GM18868 (cell line): ENCODE measurements at regions not wholly inside any gene's neighbourhood (a gene's known extent, or its start where the extent isn't known, plus 50 kb on each side); places are given as distances from the start of the nearest gene placed in this dataset.

ENCODE experiments used
- ATAC-seq: cut with Tn5 transposase; IDR thresholded peaks from one replicate; pipeline ENCODE4 v1.9.1; 2021; ENCODE audit warnings: mild to moderate bottlenecking, moderate library complexity; ENCODE audit not compliant: unreplicated experiment

DNA sequence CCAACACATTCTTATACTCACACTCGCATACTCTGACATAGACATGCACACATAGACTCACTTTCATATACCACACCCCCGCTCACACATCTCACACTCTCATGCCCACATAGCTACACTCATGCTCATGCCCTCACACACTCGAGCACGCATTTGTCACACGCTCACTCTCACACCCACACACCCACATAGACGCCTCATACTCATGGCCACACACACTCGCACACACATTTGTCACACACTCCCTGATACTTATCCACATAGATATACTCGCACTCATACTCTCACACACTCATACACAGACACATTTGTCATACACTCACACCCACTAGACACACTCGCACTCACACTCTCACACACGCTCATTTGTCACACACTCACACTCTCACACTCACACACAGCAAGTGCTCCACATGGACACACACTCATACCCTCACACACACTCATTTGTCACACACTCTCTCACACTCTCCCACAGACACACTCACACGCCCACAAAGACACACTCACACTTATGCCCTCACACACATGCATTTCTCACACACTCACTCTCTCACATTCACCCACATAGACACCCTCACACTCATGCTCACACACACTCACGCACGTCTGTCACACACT, 50.9 kb downstream of the TNP1 start:
- no peak for ATAC-seq

DNA sequence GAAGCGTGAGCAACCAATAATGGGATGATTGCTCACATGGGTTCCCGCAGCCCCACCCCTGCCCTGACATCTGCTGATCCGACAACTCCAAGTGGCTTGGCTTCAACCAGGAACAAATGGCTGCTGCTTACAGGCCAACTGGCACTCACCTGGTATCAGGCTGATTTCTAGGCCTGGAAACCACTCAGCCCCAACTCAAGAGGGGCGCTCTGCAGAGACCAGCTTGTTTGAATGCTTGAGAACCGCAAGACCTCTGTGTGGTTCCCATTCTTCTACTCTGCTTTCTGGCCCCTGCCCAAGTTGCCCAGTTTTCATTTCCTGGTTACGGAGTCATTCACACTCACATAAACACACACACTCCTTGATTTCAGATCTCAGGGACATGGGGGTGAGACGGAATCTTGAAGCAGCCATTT, 52.0 kb downstream of the TNP1 start:
- ATAC-seq, result no peak

DNA sequence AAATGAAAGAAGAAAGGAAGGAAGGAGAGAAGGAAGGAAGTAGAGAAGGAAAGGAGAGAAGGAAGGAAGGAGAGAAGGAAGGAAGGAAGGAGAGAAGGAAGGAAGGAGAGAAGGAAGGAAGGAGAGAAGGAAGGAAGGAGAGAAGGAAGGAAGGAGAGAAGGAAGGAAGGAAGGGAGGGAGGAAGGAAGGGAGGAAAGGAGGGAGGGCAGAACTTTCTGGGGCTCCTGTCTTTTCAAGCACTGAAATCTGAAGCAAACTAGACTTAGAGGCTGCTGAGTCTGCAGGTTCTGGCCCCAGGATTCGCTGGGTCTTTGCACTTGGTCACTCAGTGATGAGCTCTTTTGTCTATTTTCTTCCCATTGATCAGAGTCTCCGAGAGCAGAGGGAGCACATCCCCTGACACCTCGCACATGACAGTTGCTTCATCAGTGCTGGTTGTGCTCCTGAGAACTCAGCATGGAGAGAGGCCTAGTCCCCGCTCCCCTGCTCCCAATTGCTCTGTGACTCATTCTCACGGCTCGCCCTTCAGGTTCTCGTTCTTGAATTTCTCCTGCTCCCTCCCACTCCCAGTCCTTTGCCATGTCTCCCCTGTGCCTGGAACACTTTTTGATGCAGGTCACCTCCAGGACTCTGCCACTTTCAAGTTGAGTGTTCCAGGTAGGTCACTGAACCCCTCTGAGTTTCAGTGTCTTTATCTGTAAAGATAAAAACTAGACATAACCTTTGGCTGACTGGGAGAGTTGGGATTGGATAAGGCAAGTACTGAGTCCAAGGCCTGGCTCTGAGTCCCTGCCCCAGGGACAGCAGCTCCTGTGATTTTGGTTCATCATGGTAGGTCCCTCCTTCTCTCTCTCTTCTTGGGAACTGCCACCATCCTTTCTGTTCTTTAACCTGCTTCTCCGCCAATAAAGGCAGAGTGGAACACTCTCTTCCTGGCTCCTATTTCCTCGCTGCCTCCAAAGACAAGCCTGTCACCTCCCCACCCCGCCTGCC, 55.2 kb downstream of the TNP1 start:
- no peak for ATAC-seq

DNA sequence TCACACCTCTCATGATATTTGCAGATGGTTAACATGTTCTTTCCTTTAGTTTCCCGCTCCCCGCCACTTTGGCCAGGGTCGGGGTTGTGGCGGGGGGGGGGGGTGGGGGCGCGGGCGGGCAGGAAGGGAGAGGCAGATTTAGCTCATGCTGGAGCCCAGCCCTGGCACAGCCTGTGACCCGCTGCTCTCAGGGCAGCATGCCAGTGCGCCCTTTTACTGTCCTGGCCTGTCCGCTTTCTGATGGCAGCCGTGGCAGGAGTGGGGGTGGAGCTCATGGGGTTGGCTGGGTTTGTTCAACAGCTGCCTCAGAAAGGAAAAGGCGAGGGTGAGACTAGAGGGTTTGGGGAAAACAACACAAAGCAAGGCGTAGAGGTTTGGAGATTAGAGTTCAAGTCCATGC, 56.1 kb downstream of the TNP1 start:
- ATAC-seq, result no peak

DNA sequence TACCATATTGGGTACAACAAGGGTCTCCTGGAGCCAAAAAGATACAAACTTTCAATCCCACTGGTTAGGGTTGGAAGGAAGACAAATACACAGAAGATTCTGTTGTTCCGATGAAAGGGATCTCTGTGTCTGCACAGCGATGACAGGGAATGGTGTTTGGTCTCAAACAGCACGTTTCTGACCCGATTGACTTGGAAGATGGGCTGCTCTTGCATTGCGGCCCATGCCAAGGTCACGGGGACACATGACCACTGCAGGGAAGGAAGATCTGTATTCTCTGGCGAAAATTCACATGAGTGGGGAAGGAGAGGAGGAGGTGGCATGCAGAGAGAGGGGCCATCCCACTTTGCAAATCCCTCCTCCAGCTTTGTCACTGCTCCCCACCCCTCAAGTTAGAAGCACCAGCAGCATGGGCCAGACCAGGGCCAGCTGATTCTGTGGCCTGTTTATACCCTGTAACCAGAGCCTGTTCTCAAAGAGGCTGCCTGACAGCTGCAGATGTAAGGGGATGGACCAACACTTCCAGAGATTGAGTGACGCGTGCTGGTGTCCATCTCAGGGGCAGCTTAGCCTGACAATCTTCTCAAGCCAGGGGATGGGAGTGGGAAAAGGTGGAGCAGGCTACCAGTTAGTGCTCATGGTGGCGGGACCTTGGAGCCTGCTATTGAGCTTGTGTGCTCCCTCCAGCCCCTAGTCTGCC, 57.2 kb downstream of the TNP1 start:
- no peak for ATAC-seq

DNA sequence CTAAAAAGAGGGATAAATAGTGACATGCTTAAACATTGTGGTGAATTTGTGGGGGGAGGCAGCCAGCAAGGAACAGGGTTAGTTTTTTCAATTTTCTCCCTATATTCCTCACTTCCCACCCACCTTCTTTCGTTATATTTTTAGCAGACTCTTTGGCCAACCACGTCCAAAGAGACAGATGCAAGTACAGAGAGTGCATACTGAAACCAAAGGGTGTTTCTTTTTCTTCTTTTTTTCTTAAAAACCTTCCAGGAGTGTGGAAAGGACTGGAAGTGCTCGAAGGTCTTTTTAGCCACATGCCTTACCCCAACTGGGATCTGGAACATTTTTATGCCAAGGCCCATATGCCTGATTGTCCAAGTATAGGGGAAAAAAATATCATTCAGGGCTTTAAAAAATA, 59.0 kb downstream of the TNP1 start:
- no peak for ATAC-seq

DNA sequence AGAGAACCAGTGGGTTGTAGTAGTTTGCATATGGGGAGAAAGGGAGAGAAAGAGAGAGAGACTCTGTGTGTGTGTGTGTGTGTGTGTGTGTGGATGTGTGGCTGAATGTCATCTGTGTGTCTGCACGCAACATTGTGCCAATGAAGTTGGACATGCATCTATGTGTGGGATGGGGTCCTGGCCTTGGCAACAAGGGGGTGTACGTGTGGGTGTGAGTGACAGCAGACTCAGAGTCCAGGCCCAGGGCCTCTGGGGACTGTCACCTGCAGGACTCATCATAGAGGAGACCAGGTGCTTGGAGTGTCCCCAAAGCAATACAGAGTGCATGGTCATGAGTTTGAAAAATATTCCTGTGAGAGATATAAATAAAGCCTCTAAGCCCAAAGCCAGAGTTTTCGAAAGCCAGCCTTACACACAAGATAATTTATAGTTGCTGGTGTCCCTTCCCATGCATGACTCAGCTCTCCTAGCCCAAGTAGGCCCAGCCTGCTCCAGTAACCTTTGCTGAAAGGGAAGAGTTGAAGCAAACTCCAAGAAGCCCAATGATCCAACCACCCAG, 59.9 kb downstream of the TNP1 start:
- ATAC-seq, result no peak

DNA sequence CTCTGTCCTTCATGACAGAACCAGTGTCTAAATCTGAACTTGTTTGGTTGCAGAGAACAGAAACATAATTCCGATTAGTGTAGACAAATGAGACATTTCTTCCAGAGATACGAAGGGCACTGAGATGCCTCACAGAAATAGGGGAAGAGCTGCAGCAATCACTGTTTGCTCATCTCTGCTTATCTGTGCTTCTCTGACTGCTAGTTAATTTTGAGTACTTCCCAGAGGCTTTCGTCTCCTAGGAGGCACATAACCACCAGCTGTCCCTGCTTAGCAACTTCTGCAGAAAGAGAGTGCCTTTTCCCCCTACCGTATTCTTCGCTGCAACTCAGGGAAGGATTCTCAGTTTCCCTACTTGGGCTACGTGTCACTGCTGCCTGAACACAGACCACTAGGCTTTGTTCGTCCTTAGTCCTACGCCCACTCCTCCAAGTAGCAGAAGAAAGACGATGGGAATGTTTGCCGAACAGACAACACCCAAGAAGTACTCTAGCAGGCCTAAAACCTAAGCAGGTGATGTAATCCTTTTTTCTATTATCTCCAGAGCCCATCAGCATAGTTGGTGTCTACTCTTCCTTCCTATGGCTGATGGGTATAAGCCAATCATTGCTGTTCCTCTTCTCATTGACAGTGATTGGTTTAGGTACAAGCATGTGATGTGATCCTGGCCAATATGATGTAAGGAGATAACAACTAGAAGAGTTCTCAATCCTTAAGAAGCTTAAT, 63.6 kb downstream of the TNP1 start:
- no peak for ATAC-seq

DNA sequence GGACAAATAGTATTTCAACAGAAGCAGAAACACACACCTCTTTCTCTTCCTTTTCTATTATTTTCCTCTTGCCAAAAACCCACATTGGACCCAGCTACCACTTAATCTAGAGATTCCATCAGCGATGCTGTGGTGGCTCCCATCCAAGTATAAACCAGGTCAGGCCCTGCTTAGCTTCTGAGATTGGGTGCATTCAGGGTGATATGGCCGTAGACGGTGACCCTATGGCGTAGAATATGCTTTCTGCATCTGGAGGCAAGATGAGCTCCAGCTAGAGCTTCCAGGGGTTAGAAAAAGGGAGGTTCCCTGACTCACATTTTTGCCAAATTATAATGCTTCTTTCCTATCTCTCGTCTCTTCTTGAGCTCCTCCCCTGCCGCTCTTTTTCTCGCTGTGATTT, 66.5 kb downstream of the TNP1 start:
- ATAC-seq, result no peak

DNA sequence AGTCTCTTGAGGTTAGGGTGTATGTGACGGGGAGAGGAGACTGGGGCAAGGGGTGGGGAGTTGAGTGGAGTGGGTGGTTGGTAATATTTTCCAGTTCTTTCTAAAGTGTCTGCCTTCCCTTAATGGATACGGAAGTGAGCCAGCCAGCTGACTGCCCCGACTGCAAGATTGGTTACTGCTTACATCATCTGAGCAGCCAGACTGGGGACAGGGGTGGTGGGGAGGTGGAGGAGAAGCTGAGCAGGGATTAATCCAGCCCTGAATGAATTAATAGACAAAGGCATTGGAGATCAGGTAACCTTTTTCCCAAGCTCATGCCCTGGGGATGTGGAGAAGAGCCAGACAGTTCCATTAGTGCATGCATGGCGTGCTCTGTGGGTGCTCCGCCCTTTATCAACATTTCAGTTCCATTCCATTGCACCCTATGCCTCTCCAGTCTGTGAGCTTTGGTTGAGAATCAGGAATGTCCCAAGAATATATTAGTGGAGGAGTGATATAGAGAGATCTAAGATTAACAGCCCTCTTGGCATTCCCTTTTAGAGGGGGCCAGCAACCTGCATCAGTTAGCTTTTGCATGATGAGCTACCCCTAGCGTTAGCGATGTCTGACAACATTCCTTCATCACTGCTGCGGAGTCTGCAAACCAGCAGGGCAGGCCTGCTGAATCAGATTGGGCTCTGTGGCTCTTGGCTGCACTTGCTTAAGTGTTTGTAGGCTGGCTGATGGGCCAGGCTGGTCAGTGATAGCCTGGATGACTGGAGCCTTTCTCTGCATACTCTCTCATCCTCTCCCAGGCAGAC, 67.4 kb downstream of the TNP1 start:
- no peak for ATAC-seq

DNA sequence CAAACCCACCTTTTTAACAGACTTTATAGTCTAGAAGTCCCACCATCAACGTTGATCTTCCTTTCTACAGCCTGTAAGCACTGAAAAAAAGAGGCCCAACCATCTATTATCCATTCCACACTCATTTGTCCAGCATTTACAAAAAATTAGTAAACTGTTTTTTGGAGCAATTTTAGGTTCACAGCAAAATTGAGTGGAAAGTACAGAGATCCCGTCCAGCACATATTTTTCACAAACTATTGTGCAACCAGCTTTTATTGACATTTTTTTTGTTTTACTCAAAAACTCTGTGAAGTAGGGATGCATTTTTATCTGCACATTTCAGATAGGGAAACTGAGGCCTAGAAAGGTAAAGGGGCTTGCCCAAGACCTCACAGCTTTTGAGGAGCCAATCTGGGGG, 68.6 kb downstream of the TNP1 start:
- no peak for ATAC-seq

DNA sequence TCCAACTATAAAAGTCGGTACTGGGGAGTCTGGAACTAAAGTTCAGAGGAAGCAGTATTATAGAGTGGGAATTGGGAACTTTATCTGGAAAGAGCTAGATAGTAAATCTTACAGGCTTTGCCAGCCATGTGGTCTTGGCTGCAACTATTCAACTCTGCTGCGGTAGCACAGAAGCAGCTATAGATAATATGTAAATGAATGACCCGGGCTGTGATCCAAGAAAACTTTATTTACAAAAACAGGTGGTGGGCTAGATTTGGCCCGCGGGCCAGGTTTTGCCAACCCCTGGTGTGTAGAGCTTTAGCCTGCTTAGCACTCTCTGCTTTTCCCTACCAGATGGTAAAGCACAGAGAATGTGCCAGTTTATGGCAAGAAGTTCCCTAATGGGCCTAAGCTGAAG, 70.8 kb downstream of the TNP1 start:
- ATAC-seq, result no peak

DNA sequence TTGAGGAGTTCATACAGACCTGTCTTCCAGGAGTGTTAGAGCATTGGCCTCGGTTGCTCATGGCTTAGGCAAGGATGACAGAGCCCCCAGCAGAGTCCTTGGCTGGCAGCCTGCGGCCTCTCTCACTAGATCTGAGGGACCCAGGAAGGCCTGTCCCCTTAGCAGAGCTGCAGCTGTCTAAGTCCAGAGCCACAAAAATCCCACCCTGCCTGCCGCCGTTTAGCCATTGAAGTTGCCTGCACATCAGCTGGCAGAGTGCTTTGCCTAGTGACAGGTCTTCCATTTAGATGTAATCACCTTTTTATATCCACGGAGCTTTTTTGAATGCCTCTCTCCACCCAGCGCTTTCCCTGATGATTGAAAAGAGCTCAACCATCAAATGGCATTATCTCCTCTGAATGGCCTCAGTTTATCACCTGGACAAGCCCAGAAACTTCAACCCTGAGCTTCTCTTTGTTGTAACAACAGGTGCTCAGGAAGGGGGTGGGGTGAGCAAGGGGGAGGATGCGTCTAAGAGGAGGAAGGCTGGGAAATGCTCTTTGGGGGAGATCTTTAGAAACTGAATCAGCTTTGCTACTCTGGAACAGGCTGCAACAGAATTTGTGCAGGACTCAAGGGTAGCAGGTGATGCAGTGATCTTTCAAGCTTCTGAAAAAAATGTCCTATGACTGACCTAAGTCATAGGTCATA, 71.9 kb downstream of the TNP1 start:
- no peak for ATAC-seq

DNA sequence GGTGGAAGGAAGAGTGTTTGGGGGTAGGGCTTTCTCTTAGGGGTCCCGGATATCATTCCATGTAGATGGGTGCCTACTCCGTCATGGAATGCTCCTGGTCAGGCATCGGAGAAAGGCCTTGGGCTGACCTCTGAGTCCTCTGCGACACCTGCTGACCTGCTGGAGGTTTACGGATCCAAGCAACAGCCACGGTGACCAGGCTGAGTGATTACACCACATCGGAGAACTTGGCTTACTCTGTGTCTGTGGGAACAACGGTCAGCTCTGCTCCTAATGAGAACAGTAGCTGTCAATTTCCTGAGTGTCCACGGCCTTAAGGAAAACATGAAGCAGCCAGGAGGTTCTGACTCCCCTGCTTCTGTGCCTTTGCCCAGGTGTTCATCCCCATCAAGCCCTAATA, 73.2 kb downstream of the TNP1 start:
- ATAC-seq, result no peak

DNA sequence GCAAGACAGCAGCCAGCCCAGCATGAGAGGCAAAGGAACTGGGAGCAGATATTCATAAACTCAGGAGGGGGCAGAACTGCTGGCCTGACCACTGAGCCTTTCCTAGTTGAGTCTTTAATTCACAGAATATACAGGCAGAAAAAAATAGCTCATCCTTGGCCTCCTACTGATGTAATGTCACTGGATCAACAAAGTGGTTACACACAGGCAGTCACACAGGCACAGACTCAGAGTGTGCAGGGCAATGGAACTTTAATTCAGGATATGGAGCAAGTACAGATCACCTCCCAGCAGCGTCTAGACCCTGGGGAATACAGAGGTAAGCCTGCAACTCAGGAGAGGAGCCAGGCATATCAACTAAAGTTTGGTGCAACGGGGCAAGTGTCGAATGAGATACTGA, 75.4 kb downstream of the TNP1 start:
- ATAC-seq, result no peak

DNA sequence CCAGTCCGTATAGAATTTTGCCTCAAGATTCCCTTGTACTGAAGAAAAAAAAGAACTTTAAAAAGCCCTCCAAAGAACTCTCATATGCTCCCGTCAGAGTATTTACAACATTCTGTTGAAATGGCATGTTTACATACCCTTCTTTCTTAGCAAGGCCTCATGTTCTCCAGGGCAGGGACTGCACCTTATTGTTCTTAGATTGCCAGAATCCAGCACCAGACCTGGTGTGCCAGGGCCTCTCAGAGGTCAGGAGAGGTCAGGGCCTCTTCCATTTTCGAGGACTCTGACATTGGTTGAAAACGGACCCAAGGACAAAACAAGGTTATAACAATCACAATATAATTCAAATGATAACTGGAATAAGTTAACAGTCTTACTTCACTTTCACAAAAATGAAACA, 78.2 kb downstream of the TNP1 start:
- no peak for ATAC-seq

DNA sequence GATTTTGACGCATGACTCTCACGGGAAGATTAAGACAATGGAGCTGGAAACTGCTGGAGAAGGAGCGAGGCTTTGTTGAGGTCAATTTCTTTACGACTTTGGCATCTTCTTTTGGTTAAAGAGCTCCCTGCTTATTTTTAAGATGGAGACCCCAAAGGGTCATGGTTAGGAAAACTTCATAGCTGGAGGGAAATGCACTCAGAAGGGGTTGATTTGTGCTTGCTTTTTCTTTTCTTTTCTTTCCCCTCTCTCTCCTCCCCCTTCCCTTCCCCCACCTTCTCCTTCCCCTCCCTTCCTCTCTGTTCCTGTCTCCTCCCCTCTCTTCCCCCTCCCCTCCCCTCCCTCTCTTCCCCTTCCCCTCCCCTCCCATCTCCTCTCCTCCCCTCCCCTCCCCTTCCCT, 79.0 kb downstream of the TNP1 start:
- ATAC-seq, result no peak

DNA sequence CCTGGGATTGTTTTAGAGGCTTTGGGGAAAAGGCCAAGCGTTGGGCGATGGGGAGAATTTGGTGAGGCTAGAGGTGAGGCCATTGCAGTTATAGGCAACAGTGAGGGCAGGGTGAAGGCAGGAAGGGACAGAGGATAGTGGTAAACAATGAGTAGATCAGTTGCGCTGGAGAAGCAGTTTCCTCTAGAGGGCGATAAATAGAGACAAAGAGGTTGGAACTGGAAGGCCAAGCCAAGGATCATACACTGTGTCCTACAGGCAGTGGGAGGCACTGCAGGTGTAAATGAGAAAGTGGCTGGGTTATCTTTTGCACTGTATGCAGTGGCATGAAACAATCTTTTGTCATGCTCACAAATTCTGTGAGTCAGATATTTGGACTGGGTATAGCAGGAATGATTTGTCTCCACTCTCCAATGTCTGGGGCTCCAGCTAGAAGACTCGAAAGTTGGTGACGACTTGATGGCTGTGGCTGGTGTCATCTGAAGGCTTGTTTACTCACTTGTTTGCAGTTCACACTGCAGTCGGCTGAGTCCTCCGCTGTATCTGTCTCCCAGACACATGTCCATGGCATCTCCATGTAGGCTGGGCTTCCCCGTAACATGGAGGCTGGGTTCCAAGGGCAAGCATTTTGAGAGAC, 82.1 kb downstream of the TNP1 start:
- ATAC-seq, result peak; percentile 99
